ENCODE measurements at regions not wholly inside any gene's neighbourhood (a gene's known extent, or its start where the extent isn't known, plus 50 kb on each side); places are given as distances from the start of the nearest gene placed in this dataset.
"Not testable (repeated sequence)": the region's sequence is repeated elsewhere in the genome, so short reads cannot be mapped to it uniquely, and the experiment has no call there.

DNA sequence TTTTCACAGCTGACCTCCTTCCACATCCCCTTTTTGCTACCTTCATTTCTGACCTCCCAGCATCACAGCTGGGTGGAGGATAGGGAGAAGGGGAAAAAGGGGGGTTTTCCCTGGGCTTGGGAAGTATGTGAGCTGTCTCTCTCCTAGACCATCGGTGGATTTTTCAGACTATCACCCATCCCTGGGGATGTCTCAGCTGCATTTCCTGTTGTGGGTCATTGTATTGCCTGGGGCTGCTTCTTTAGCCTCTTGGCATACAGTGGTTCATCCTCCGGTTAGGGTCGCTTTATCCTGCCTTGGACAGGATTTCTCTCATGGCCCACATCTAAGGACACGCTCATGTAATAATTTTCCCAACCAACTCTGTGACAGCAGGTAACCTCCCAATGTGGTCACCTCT is 142.5 kb upstream of the ARG1 start:
- no peak for DNase-seq

DNA sequence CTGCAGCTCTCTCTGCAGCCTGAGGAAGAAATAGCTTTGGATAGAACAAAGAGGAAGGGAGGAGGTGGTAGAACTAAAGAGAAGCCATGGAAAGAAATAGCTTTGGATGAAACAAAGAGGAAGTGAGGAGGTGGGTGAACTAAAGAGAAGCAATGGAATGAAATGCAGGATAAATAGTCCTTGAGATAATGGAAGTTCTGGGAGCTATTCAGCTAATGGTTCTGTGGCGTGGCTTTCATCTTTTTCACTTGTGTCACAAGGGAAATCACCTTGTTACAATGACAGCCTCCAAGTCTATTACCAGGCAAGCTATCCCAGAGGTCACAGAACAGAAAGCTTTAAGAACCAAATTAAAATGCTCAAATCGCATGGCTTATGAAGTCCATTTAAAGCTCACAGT is 141.3 kb upstream of the ARG1 start:
- DNase-seq, result no peak

DNA sequence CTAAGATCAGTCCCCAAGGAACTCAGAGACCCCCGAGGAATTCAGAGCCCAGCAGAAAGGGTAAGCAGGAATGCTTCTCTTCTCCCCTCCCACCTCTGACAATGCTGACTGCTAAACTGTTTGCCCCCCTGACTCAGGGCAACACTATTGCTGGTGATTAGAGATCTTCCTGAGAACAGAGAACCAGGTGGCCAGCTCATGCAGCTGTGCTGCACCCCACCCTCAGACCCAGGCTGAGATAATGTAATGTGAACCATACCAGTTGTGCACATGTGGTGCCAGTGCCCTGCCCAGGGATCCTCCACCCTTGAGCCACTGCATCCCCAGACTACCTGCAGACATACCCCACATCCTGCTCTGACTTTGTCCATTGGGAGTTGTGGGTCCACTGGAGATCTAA is 139.1 kb upstream of the ARG1 start:
- no peak for DNase-seq

GRCh38 chr6:131436358-131436757 is 136.7 kb upstream of the ARG1 start:
- no peak for DNase-seq

- no peak for DNase-seq
Measured at GRCh38 chr6:131443014-131443413, 130.0 kb upstream of the ARG1 start.

- no peak for DNase-seq
Measured at GRCh38 chr6:131443514-131443913, 129.5 kb upstream of the ARG1 start.

GRCh38 chr6:131445356-131445755 is 127.7 kb upstream of the ARG1 start:
- not testable (repeated sequence) for DNase-seq

DNA sequence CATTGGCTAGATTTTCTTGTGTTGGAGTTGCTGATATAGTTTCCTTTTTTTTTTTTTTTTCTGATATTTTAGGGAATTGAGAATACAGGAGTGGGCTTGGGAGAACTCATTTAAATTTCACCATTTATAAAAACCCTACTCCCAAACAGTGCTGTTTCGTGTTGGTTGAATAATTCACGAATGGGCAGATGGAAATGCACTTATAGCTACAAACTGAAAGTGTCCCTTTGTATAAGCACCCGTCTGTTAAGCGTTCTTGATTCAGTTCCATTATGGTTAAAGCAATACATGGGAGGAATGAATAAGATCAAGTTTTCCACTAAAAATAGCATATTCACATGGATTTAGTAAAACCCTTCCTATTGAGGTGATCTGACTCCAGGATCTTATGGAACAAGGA is 122.2 kb upstream of the ARG1 start:
- no peak for DNase-seq

DNA sequence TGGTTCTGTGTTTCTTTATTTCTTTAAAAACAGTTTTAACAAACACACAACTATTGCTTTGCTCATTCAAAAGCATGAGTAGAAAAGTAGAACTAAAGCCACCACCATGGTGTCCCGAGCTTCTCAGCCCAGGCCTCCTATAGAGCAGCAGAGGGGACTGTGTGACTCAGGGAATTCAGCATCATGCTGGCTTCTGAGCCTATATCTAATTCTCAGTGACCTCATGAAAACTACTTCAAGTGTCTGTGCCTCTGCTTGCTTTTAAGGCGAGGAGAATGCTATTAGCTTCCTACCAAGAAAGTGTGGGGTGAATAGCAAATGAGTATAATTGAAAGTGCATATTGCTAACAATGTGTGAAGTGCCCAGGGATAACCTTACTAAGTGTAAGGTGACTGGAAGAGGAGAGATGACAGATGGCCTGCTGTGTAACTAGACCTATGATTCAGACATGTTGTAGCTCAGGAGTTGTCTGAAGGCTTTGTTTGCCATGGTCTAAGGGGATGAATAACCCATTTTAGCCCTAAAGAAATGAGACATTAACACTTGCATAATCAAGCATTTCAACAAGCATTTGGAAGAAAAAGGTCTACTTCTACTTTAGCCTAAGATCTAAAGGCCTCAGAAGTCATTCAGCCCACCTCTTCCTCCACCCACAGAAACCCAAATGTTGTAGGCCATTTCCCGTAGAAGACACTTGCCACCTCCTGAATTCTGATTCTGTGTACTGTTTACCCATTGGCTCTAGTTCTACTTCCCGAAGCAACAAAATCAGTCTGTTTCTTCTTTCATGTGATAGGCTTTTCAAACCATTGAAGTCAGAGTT is 121.5 kb upstream of the ARG1 start:
- DNase-seq, result no peak

GRCh38 chr6:131453803-131454202 is 119.2 kb upstream of the ARG1 start:
- no peak for DNase-seq

DNA sequence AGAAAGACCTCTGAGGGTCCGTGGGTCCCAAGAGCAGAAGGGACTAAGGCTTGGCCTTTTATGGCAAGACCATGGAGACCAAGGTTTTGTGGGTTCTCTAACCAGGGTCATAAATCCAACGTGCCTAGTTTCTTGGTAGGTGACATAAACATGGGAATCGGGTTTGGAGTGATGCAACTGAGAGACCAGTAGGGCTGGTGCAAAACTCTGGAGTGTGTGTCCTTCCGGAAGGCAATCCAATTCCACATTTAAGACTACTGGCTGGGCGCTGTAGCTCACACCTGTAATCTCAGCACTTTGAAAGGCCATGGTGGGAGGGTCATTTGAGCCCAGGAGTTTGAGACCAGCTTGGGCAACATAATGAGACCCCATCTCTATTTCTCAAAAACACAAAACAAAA is 116.5 kb upstream of the ARG1 start:
- DNase-seq, result no peak

DNA sequence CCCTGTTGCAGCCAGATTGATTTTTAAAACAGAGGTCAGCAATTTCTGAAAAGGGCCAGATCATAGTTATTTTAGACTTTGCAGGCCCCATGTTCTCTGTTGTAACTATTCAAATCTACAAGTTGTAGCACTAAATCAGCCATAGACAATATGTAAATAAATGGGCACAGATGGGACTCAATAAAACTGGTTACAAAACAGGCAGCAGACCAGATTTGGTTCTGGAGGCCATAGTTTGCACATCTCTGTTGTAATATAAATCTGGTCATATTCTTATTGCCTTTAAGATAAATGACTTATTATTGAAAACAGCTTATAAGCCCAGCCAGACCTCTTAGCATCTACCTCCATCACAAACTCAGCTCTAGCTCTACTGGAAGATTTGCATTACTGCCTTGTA is 114.0 kb upstream of the ARG1 start:
- no peak for DNase-seq

GRCh38 chr6:131460614-131461000 is 112.4 kb upstream of the ARG1 start:
- DNase-seq, result no peak

GRCh38 chr6:131469130-131469529 is 103.9 kb upstream of the ARG1 start:
- DNase-seq, result no peak

- no peak for DNase-seq
Measured at GRCh38 chr6:131470534-131470933, 102.5 kb upstream of the ARG1 start.

DNA sequence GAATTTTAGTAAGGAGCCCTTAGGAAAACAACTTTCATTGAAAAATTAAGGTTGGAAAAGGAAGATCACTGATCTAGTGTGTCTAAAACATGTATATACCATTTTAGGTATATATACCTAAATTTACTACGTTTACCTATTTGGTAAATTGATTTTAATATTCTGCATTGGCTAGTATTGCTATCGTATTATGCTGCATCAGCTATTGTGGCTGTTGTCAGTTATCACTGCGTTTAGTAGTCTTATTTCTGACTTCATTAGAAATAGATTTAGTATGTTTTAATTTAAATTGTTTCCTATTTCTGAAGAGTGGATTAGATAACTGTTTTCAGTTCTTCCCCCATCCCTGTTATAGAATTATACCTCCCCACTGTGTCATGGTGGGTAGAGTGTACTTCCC is 101.7 kb upstream of the ARG1 start:
- DNase-seq, result no peak

GRCh38 chr6:131473303-131473702 is 99.7 kb upstream of the ARG1 start:
- DNase-seq, result not testable (repeated sequence)

GRCh38 chr6:131476362-131476761 is 96.7 kb upstream of the ARG1 start:
- DNase-seq, result no peak

DNA sequence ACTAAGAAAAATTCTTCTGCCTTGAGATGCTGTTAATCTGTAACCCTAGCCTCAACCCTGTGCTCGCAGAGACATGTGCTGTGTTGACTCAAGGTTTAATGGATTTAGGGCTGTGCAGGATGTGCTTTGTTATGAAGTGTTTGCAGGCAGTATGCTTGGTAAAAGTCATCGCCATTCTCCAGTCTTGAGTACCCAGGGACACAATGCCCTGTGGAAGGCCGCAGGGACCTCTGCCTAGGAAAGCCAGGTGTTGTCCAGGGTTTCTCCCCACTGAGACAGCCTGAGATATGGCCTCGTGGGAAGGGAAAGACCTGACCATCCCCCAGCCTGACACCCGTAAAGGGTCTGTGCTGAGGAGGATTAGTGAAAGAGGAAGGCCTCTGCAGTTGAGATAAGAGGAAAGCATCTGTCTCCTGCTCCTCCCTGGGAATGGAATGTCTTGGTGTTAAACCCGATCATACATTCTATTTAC is 94.2 kb upstream of the ARG1 start:
- not testable (repeated sequence) for DNase-seq

- DNase-seq, result no peak
Measured at GRCh38 chr6:131486608-131487007, 86.4 kb upstream of the ARG1 start.

DNA sequence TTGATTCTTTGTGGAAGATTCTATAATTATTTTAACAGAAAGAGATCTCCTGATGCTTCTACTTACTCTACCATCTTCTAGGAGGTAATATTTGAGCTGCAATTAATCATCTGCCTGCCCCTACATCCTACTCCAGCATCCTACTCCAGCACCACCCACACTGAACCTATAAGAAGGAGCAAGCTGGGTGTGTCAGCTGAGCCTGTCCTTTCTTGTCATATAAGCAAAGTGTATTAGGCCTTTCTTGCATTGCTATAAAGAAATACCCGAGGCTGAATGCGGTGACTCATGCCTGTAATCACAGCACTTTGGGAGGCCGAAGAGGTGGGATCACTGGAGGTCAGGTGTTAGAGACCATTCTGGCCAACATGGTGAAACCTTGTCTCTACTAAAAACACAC is 84.2 kb upstream of the ARG1 start:
- no peak for DNase-seq

DNA sequence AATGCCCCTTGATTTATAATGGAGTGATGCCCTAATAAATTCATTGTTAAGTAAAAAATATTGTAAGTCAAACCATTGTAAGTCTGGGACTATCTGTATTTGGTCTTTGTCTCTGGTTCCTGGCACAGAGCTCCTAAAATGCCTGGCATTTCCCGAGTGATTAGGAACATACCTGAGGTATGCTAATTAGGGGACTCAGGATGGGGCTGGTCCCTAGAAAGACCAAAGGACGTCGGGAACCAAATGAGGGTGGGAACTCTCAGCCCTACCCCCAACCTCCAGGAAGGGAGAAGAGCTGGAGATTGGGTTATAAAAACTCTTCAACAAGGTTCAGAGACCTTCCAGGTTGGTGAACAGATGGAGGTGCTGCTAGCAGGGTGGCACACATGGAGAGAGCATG is 82.6 kb upstream of the ARG1 start:
- DNase-seq, result no peak

DNA sequence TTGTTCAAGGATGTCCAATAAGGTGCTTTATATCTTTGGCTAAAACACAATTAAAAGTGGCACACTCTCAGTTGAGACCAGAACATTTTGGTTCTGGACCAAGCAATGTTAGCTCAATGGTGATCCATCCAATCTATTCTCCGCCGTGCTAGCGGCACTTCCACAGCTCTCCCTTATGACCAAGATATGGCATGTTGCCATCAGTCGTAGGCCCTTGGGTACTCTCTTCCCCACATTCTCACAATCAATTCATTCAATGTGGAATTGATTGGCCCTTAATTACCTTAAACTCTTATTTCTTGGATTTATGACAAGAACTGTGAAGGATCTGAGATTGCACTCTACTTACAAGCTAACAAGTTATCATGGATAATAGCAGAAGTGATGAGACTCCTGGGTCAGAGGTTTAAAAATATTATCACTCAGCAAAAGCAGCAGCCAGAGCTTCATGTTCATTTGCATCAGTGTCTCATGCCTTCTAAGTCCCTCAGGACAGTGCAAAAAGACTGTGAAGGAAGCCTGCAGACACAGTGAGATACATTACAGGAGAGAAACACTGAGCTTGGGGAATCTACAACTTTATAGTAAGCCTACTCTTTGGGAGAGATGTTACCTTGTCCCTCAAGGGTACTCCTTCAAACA is 80.0 kb upstream of the ARG1 start:
- no peak for DNase-seq

DNA sequence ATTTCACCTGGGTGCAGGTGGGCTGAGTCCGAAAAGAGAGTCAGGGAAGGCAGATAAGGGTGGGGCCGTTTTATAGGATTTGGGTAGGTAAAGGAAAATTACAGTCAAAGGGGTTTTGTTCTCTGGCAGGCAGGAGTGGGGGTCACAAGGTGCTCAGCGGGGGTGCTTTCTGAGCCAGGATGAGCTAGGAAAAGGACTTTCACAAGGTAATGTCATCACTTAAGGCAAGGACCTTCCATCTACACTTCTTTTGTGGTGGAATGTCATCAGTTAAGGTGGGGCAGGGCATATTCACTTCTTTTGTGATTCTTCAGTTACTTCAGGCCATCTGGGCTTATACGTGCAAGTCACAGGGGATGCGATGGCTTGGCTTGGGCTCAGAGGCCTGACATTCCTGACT is 68.6 kb upstream of the ARG1 start:
- DNase-seq, result not testable (repeated sequence)

- no peak for DNase-seq
Measured at GRCh38 chr6:131510094-131510493, 62.9 kb upstream of the ARG1 start.

Measured in NCI-H446 (cell line).